ENCODE measurements at regions not wholly inside any gene's neighbourhood (a gene's known extent, or its start where the extent isn't known, plus 50 kb on each side); places are given as distances from the start of the nearest gene placed in this dataset.

GRCh38 chr2:217729421-217730053 is 273.3 kb downstream of the TNS1 start:
- no peak for TF ChIP-seq HMGXB3 (CRISPR knock-in tag; IDR thresholded peaks at IDR 0.05; ENCODE audit: borderline replicate concordance)
- no peak for TF ChIP-seq ZNF724P (CRISPR knock-in tag; IDR thresholded peaks at IDR 0.05; ENCODE audit: borderline replicate concordance)
- TF ChIP-seq JUND (CRISPR knock-in tag; IDR thresholded peaks at IDR 0.05): no peak
- no peak for TF ChIP-seq SMAD1 (CRISPR knock-in tag; IDR thresholded peaks at IDR 0.05; ENCODE audit: borderline replicate concordance, low read depth)
- TF ChIP-seq CTCF (CRISPR knock-in tag; IDR thresholded peaks at IDR 0.05): no peak
- no peak for TF ChIP-seq KDM5A (IDR thresholded peaks at IDR 0.05; ENCODE audit: borderline replicate concordance, low read length)
- TF ChIP-seq ZBTB1 (CRISPR knock-in tag; IDR thresholded peaks at IDR 0.05; ENCODE audit: borderline replicate concordance): no peak
